ENCODE measurements at regions not wholly inside any gene's neighbourhood (a gene's known extent, or its start where the extent isn't known, plus 50 kb on each side); places are given as distances from the start of the nearest gene placed in this dataset.

DNA sequence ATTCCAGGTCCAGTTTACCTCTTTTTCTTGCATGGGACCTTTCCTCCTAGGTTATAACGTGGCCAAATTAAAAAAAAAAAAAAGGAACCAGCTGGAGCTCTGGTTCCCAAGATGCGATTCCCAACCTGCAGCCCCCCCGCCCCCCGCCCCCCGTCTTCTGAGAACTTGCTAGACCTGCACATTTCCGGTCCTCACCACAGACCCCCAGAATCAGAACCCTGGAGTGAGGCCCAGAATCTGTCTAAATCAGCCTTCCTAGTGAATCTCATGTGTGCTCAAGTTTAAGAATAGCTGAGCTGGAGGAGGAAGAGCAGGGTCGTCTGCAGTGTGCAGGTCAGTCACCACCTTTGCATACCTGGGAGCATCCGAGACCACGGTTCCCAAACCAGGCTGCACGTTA, 144.2 kb downstream of the KLF6 start:
- no peak for TF ChIP-seq GATA3 (IDR thresholded peaks at IDR 0.05; ENCODE audit: low read depth, low read length)
- no peak for TF ChIP-seq GATA2 (IDR thresholded peaks at IDR 0.05; ENCODE audit: low read depth, low read length)

Measured in SH-SY5Y (cell line).